GM12865 (cell line): ENCODE measurements at regions not wholly inside any gene's neighbourhood (a gene's known extent, or its start where the extent isn't known, plus 50 kb on each side); places are given as distances from the start of the nearest gene placed in this dataset.
"Not testable (repeated sequence)": the region's sequence is repeated elsewhere in the genome, so short reads cannot be mapped to it uniquely, and the experiment has no call there.

Source experiments
- DNase-seq: peaks from one replicate; pipeline ENCODE4 v3.0.0; 2010; ENCODE audit warnings: low read depth
- H3K4me3 ChIP-seq: 2 replicates; pipeline ENCODE4 v1.5.1; 2011; ENCODE audit warnings: mild to moderate bottlenecking, low read depth, low read length, control low read depth
- TF ChIP-seq, protein P1 (sequence below): IDR thresholded peaks from 2 replicates; pipeline ENCODE4 v1.5.1; 2011; ENCODE audit warnings: low read length, control low read depth, low read depth, inconsistent platforms; ENCODE audit not compliant: insufficient read depth; ENCODE audit errors: missing control alignments

DNA sequence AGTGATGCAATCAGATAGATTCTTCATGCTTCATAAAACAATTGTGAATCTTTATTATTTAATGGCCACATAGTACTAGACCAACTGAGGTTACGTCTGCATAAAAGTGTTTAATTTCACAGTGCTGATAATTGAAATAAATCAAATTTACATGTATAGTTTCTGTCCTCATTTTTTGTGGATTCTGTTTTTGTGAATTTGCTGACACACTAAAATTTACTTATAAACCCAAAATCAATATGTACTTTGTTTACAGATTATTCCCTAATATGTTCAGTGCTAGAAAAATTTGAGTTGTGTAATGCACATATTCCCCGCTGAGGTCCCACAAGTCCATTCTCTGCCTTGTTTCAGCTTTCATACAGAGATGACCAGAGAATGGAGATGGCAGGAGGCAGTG lies 759.8 kb downstream of the CENPC start:
- no peak for DNase-seq
- no peak overlapping the region for H3K4me3 ChIP-seq
- TF ChIP-seq, protein P1, sequence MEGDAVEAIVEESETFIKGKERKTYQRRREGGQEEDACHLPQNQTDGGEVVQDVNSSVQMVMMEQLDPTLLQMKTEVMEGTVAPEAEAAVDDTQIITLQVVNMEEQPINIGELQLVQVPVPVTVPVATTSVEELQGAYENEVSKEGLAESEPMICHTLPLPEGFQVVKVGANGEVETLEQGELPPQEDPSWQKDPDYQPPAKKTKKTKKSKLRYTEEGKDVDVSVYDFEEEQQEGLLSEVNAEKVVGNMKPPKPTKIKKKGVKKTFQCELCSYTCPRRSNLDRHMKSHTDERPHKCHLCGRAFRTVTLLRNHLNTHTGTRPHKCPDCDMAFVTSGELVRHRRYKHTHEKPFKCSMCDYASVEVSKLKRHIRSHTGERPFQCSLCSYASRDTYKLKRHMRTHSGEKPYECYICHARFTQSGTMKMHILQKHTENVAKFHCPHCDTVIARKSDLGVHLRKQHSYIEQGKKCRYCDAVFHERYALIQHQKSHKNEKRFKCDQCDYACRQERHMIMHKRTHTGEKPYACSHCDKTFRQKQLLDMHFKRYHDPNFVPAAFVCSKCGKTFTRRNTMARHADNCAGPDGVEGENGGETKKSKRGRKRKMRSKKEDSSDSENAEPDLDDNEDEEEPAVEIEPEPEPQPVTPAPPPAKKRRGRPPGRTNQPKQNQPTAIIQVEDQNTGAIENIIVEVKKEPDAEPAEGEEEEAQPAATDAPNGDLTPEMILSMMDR: no peak

DNA sequence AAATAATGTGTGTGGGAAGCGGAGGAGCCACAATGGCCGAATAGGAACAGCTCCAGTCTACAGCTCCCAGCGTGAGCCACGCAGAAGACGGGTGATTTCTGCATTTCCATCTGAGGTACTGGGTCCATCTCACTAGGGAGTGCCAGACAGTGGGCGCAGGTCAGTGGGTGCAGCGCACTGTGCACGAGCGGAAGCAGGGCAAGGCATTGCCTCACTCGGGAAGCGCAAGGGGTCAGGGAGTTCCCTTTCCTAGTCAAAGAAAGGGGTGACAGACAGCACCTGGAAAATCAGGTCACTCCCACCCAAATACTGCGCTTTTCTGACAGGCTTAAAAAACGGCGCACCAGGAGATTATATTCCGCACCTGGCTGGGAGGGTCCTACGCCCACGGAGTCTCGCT lies 762.6 kb downstream of the CENPC start:
- not testable (repeated sequence) for DNase-seq

DNA sequence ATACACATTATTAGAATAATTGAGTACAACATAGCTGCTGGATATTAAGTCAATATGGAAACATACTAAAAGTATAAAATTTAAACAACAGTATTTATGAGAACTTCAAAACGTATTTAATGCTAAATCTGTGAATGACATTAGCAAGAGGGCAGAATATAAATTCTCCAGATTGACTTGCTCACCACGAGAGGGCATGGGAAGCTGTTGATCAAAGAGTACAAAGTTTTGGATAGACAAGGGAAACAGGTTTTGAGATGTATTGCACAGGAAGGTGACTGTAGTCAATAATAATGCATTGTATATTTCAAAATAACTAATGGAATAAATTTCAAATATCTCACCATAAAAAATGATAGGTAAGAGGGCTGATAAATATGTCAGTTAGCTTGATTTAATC lies 768.2 kb downstream of the CENPC start:
- TF ChIP-seq, protein P1: no peak
- DNase-seq: no peak

More for the DNA sequence above, 762.6 kb downstream of the CENPC start:
- H3K4me3 ChIP-seq: not testable (repeated sequence)

GRCh38 chr4:66769441-66769840 lies 775.9 kb downstream of the CENPC start:
- TF ChIP-seq, protein P1: no peak
- no peak for DNase-seq
- no peak overlapping the region for H3K4me3 ChIP-seq

More for the DNA sequence above, 768.2 kb downstream of the CENPC start:
- no peak overlapping the region for H3K4me3 ChIP-seq

DNA sequence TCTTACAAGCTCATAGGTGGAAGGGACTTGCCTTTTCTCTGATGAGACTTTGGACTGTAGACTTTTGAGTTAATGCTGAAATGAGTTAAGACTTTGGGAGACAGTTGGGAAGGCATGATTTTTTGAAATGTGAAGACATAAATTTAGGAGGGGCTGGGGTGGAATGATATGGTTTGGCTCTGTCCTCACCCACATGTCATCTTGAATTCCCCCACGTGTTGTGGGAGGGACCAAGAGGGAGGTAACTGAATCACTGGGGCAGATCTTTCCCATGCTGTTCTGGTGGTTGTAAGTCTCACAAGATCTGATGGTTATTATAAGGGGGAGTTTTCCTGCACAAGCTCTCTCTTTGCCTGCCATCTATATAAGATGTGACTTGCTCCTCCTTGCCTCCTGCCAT lies 777.9 kb downstream of the CENPC start:
- no peak for DNase-seq
- H3K4me3 ChIP-seq: no peak overlapping the region
- TF ChIP-seq, protein P1: no peak

DNA sequence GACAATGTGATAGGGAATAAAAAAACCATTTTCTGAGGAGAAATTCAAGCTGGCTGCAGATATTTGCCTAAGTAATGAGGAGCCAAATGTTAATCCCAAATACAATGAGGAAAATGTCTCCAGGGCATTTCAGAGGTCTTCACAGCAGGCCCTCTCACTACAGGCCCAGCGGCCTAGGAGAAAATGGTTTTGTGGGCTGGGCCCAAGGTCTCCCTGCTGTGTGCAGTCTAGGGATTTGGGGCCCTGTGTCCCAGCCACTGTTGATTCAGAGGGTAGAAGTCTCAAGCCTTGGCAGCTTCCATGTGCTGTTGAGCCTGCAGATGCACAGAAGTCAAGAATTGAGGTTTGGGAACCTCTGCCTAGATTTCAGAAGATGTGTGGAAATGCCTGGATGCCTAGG lies 778.7 kb downstream of the CENPC start:
- DNase-seq: no peak
- TF ChIP-seq, protein P1: no peak
- H3K4me3 ChIP-seq: no peak overlapping the region

DNA sequence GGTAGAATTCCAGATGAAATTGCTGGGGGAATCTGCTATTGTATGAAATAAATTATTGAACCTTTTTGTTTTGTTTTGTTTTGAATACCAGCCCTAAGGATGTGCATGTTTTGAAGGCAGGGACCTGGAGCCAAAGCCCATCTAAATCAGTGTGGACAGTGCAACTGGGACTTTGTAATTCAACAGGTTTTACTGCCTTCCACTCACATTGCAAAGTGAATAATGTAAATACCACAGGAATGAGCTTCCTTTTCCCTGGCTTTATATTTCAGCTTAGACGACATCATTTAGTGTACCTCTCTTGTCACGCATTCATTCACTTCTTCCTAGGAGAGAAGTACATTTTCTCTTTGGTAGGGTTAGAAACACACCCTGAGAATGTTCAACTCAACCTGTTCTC lies 795.0 kb downstream of the CENPC start:
- no peak for DNase-seq
- H3K4me3 ChIP-seq: no peak overlapping the region
- TF ChIP-seq, protein P1: no peak

GRCh38 chr4:66746918-66747317 lies 798.4 kb downstream of the CENPC start:
- DNase-seq, H3K4me3 ChIP-seq: not testable (repeated sequence)
